Activated T-cell treated with anti-CD3 and anti-CD28 coated beads for 48 hours (primary cell): ENCODE measurements at regions not wholly inside any gene's neighbourhood (a gene's known extent, or its start where the extent isn't known, plus 50 kb on each side); places are given as distances from the start of the nearest gene placed in this dataset.
"Not testable (repeated sequence)": the region's sequence is repeated elsewhere in the genome, so short reads cannot be mapped to it uniquely, and the experiment has no call there.

Experiments
- DNase-seq: peaks from one replicate; pipeline ENCODE4 v3.0.0-alpha.2; 2020; ENCODE audit warnings: low read depth

DNA sequence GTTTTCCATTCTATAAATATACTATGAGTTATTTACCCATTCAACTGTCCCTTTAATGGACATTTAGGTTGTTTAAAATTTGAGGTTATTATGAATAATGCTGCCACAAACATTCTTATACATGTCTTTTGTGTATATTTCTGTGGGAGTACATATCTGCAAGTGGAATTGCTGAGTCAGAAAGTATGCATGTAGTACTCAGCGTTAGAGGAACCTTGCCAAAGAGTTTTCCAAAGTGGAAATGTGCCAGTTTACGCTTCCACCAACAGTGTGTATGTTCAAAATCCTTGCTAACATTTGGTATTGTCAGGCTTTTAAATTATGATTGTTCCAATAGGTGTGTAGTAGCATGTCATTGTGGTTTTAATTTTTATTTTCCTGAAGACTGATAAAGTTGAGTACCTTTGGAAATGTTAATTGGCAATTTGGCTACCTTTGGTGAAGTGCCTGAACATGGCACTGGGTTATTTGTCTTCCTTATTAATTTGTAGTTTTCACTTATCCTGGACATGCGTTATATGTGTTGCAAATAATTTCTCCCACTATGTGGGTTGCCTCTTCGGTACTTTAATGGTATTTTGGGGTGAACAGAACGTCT is 341.2 kb downstream of the CD83 start:
- no peak for DNase-seq

DNA sequence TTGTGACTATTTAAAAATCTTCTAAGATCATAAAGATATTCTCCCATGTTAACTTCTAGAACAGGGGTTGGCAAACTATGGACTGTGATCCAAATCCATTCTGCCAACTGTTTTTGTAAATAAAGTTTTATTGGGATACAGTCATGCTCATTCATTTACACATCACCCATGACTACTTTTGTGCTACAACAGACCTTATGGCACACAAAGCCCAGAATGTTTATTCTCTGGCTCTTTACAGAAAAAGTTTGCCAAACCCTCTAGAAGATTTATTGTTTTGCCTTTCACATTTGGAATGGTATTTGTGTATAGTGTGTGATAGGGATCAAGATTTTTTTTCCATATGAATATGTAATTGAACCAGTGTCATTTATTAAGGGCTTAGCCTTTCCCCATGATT is 341.7 kb downstream of the CD83 start:
- DNase-seq = no peak

DNA sequence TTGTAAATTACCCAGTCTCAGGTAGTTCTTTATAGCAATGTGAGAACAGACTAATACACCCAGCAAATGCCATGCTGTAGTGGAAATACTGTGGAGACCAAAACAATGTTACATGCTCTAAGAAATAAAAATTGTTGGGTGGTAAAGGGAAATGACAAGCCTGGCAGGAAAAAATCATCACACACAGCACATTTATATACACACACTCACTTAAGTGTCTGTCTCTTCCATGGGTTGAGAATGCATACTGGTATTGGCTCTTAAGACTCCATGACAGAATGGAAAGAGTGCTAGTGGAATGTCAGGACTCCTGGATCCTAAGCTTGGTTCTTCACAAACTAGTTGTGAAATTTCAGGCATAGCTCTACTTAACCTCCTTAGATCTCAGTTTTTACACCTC is 343.0 kb downstream of the CD83 start:
- DNase-seq = no peak

DNA sequence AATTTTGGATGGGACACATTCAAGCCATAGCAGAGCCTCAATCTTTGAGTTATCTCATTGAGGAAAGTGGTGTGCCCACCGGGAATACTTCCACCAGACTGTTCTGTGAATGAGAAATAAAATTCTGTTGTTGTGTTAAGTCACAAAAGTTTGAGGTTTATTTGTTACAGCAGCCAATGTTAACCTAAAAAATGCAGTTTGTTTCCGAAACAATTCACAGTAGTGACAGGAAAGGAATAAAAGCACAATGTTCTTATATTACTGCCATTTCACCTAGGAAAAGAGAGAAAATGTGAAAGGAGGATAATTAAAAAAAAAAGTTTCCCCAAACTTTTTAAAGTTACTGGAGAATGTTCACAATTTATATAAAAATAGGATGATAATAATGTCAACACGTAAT is 344.6 kb downstream of the CD83 start:
- no peak for DNase-seq

DNA sequence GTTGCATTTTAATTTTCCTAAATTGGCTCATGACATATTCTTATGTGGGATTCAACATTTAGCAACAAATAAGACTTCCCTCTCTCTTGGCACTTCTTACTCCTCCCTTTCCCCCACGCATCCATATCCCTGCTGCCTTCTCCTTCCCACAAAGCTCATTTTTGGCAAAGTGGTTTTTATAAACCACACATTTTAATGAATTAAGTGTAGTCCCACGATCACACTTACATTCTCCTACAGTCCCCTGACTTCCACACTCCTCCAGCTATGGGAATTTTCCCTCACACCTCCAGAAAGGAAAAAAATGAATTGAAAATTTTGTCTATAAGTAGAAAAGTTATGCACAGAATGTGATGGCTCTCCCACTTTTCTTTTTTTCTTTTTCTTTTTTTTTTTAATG is 345.0 kb downstream of the CD83 start:
- DNase-seq = no peak

DNA sequence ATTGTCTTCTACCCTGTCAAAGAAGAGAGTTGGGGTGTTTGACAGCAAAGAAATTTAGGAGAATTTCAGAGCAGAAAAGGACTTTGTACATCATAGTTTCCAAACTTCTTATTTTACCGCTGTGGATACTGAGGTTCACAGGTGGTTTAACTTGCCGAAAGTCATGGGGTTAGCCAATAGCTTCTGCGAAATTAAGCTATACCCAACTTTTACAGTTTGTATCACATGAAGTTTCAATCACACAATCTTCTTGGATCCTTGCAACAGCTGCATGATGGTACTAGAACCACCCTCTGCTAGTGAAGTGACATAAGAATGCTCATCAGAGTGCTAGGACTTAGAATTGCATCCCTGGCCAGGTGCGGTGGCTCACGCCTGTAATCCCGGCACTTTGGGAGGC is 345.5 kb downstream of the CD83 start:
- no peak for DNase-seq

DNA sequence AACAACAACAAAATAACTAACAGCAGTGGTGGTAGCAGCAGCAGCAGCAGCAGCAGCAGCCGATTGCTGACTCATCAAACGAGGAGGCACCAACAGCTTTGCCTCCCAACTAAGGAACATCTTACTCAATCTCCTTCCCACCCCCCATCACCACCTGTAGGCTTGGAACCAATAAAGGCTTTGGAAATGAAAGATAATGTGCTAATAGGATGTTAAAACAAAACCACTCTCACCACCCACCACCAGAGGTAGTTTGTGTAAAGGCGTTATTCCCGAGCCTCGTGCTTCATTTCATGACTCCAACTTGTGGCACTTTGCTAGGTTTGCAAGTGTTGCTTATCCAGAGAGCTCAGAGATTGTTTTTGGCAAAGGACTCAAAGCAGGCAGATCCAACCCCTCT is 346.5 kb downstream of the CD83 start:
- DNase-seq = no peak

DNA sequence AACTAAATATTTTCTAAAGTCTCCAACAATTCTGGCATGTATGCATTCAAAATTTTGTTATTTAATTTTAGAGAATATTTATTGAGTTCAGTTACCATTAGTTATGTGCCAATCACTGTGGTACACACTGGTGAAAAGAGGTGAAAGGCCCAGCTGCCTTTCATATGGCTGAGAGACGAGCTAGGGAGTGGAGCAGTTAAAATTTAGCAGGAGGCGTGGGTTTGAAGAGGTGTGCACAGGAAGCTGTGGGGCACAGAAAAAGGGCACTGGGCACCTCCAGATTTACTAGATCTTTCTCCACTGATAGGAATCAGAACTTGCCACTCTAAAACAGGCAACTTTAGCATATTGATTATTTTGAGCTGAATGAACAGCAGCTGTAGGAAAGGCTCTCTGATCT is 347.1 kb downstream of the CD83 start:
- no peak for DNase-seq

DNA sequence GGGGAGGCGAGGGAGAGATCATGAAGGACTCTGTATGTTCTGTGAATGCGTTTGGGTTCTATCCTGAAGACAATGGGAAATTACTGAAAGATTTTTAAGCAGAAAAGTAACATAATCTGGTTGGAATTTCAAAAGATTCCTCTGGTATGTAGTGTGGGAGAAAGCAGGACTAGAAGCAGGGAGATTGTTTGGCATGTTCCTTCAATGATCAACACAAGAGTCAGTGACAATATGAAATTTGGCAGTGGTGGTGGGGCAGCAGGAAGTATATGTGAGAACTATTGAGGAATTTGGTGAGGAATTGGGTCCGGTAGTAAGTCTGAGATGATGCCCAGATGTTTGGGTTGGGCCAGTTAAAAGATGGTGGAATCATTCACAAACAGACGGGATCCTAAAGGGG is 348.7 kb downstream of the CD83 start:
- no peak for DNase-seq

DNA sequence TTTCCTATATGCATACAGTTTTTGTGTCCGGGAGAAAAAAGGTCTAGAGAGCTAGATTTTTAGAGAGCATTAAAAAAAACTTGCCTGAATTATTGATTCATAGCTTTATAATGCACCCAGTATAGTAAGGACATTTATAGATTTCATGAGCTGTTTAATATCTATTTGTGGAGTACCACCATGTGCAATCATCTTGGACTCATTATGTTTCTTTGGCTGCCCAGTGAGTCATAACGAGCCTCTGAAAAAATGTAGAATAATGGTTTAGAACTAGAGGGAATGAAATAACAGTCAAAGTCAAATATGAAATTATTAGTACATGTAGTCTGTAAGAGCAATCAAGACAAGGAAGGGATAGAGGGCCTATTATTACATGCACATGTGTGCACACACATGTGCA is 350.0 kb downstream of the CD83 start:
- DNase-seq = no peak

DNA sequence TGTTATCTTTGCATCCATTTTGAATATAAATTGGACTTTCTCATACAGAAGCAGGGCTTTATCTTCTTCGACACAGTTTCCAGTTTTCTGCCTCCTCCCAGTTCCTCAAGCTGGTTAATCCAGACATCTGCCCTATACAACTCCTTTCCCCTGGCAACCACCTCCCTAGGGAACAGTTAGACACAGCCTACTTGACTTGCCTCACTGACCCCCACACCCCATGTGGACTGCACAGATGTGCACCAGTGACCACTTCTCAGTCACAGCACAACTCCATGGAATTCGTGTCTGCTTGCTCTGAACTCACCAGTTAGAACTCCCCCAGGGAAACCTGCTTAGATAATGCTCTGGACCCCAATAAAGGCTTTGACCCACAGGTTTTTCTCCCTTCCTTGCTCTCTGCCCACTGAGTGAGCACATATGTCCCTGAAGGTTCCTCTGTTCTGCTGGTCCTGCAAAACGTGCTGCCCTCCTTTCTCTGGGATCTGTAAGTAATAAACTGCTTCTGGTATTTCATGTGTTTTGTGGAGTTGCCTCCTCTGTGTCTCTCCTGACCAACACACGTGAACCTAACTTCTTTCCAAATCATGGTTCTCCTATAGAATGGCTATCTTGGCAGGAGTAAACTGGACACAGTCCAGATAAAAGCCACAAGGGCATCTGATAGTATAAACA is 351.2 kb downstream of the CD83 start:
- no peak for DNase-seq

DNA sequence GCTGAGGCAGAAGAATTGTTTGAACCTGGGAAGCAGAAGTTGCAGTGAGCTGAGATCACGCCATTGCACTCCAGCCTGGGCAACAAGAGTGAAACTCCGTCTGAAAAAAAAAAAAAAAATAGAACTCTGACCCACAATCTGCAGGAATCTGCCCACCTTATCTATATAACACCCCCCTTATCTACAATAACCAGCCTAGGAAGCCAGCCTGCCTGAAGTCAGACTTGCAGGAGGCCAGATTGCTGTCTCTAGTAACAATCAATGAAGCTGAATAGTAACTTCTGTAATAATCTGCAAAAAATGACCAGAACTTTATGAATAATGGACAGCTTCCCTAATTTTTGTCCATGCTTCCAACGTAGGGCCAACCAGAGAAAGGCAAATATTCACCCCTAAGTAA is 352.5 kb downstream of the CD83 start:
- DNase-seq = no peak

DNA sequence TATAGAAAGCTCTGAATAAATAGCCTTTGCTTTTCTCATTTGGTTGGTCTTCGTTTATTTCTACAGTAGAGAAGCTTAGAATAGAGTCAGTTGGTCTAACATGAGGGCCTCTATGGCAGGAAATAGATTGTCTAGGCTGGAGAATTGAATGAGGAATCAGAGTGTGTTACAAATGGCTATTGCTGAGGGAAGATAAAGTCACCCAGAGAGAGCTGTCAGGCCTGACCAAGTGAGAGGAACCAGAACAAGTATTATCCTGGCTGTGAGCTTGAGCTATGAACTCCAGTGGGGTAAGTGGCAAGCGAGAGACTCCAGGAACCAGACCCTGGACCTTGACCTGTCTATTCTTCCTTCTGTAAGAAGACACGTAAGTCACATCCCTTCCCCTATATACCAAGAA is 353.1 kb downstream of the CD83 start:
- DNase-seq = no peak

DNA sequence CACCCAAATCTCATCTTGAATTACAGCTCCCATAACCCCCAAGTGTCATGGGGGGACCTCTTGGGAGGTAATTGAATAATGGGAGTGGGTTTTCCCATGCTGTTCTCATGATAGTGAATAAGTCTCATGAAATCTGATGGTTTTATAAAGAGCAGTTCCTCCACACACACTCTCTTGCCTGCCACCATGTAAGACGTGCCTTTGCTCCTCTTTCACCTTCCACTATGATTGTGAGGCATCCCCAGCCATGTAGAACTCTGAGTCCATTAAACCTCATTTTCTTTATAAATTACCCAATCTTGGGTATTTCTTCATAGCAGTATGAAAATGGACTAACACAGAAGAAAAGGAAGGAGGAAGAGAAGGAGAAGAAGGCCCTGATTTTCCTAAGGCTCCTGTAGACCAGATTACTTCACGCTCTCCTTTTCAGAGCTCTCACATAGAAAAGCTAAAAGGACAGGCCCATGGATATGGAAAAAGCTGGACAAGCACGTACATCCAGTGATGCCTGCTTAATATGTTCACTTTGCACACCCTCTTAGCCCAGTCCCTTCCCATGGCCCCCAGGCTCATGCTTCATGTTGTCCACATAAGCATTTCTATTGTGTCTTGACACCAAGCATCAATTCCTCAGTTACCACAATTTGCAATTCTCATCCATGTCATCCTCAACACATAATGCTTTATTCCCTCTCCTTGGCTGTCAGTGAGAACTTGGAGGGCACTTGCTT is 354.8 kb downstream of the CD83 start:
- DNase-seq = no peak

DNA sequence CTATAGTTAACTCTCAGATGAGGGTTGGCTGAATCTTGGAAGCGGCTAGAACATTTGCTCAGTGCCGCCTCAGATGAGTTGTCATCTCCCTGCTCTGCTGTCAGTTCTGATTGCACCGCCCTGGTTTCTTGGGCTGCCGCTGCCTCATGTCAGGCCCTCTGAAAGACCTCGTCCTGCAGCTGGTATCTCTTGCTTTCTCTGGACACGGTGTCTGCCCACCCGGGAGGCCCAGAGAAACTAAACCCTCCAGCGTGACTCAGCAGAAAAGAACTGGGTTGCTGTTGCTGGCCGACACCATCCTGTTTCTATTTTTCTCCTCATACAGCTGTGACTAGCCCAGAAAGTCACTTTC is 355.4 kb downstream of the CD83 start:
- DNase-seq = no peak

DNA sequence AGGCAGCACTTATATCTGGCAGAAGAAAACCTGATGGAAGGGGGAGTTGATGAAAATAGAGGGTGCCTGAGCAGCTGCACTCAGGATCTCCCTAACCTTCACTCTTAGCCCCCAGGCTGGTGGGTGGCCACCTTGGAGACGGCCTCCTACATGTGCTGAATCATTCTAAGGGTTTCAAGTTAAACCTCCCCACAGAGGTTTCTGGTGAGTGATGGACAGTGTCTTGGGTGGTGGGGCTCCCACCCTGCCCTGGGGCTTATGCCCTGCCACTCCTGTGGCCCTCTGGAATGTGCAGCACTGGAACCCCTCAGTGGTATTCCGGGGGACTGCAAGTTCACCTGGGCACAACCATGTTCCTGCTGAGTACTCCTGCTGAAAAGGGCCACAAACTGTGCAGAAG is 357.2 kb downstream of the CD83 start:
- DNase-seq = no peak

DNA sequence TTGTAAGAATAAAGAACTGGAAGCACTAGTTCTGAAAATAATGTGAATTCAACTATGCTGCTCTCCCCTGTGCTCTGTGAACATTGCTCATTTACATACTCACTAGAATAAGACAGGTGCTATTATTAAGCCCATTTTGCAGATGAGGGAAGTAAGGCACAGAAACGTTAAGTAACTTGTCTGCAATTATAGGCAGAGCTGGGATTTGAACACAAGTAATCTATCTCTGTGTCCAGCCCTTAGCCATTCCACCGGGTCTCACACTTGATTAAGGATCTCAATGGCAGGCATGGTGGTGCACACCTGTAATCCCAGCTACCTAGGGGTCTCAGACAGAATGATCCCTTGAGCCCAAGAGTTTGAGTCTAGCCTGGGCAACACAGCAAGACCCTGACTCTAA is 357.7 kb downstream of the CD83 start:
- no peak for DNase-seq

DNA sequence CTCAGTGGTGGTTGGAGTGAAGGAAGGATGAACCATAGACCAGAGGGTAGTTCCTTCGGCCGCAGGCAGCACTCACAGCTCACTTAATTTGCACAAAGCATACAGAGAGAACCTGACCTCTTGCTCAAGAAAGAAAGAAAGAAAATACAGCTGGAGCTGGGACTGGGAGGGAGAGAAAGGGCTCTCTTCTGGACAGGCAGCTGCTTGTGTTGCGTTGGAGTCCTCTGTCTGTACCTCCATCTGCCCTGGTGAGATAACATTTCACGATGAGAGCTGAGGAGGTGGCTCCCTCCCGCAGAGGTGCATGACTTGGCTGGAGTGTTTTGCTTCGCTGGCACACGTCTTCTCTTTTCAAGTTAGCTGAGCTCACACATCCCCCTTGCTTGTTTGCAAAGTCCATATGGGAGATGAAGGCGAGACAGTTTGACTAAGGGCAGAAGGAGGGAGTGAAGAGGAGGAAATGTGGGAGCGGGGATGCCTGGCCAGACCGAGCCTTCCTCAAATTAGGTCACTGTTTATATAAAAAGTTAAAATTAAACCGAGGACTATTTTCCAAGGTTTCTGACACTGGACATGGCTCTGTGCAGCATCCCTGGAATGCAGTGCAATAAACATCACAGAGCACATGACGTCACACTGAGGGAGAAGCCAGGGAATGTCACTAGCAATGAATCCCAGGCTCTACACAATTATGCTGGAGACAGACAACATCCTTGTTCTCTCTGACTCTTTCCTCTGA is 359.4 kb downstream of the CD83 start:
- no peak for DNase-seq

DNA sequence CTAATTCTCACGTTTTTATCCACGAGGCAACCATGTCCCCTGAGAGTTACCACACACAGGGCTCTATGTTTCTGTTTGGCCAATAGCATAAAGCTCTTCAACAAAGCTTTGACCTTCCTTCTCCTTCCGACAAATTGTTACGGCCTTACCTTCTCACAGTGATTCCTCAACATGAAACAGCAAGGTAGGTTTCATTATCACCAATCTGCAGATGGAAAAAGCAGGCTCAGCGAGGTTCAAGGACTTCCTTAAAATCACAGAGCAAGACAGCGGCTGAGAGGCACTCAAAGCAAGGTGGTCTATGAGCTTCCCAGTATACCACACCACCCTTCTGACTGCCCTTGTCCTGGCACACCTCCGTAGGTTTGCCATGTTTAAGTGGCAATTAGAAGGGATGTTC is 360.0 kb downstream of the CD83 start:
- DNase-seq = no peak

DNA sequence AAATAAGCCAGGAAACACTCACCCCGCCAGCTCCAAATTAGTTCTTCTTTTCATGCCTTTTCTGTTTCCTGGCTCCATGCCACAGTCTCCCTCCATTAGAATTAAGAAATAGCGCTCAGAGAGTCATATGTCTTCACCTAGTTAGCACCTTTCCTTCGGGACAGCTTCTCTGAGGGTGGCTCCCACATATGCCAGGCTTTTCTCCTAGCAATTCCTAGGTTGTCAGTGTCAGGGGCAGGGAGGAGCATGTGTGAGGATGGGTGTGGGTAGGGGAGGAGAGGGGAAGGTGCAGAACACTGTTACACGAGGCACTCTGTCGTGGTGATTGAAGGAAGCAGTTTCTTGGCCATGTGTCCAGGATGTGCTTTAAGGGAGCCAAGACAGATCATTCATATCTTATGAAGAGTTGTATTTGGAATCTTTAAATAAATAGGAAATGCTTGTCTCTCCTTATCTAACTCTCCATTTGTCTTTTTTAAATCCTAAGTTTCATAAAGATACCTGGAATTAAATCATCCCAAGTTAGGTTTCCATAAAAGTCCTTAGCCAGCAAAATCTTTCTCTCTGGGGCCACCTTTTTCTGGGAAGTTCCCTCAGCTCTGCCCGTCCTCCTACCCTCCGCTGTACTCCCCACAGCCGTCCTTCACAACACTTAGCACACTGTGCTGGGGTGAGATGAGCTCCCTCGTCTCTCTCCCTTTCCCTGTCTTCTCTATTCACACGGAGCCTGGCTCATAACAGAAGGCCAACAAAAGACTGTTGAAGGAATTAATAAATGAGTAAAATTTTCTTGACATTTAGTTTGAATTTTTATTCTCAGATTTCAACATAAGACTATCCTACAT is 361.0 kb downstream of the CD83 start:
- no peak for DNase-seq

DNA sequence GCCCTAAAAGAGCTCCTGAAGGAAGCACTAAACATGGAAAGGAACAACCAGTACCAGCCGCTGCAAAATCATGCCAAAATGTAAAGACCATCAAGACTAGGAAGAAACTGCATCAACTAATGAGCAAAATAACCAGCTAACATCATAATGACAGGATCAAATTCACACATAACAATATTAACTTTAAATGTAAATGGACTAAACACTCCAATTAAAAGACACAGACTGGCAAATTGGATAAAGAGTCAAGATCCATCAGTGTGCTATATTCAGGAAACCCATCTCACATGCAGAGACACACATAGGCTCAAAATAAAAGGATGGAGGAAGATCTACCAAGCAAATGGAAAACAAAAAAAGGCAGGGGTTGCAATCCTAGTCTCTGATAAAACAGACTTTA is 364.4 kb downstream of the CD83 start:
- DNase-seq = not testable (repeated sequence)

DNA sequence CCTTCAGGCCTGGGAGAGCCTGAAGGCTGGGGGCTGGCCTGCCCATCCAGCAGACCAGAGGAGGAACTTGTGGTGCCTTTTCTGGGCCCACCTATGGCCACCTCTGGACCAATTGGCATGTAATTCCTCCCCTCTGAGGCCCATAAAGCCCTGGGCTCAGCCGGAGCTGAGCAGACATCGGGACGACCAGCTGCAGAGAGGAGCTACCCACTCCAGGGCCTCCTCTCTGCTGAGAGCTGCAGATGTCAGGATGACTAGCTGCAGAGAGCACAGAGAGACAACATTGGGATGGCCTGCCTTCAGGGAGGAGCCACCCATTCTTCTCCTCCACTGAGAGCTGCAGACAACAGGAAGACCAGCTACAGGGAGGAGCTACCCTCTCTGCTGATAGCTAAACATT is 370.1 kb downstream of the CD83 start:
- DNase-seq = no peak
